HCT116 (cell line): ENCODE measurements at regions not wholly inside any gene's neighbourhood (a gene's known extent, or its start where the extent isn't known, plus 50 kb on each side); places are given as distances from the start of the nearest gene placed in this dataset.

Source experiments
- ATAC-seq: fragments of 200-7000 bp; cut with Tn5 transposase; 2 replicates; pipeline ENCODE4 v1.9.1; 2020; ENCODE audit warnings: mild to moderate bottlenecking, moderate library complexity
- BruUV-seq: library from RNA; stranded (reverse); fragments of 400-500 nt; replicated peaks from 2 replicates; lab custom pipeline; 2021; lab: Mats Ljungman, UMichigan
- CTCF ChIA-PET: fragments of 300-600 bp; sonication (Branson Sonifier 250); formaldehyde crosslinking; loops from one replicate; lab custom pipeline; 2021; ENCODE audit warnings: antibody characterized with exemption; lab: Charles Lee
- POLR2A ChIA-PET: fragments of 300-600, 350-600 bp; sonication (Branson Sonifier 250); formaldehyde crosslinking; loops from one replicate; lab custom pipeline; 2021; ENCODE audit warnings: antibody characterized with exemption; lab: Charles Lee
- RAD21 ChIA-PET, 2 experiments: fragments of 300-600 bp; sonication (Branson Sonifier 250); formaldehyde crosslinking; loops; one replicate each; lab custom pipeline; 2023; ENCODE audit warnings: low total read pairs in 2 of 2; ENCODE audit not compliant: uncharacterized antibody in 2 of 2, unreplicated experiment in 2 of 2, low non-redundant PET in 1 of 2; lab: Charles Lee
- DNase-seq: peaks from one replicate; pipeline ENCODE4 v3.0.0-alpha.2; 2010; ENCODE audit warnings: low read depth, low spot score
- H2AFZ ChIP-seq: fragments of 200-600 bp; shearing (Covaris generic), sonication (generic); 2 replicates; pipeline ENCODE4 v1.6.1; 2017; ENCODE audit warnings: low read depth, mixed run types, mixed read lengths, antibody characterized with exemption, low read length; ENCODE audit not compliant: poor library complexity, severe bottlenecking
- H3K27ac ChIP-seq: 2 replicates; pipeline ENCODE4 v1.5.1; 2012; ENCODE audit warnings: low read depth, low read length
- H3K27me3 ChIP-seq: fragments of 200-600 bp; sonication (generic); 2 replicates; pipeline ENCODE4 v1.6.1; 2016; ENCODE audit warnings: mixed run types, low read length, mixed read lengths; ENCODE audit not compliant: insufficient read depth
- H3K36me3 ChIP-seq, 2 experiments: fragments of 200-500 bp in 1 of 2; fragments of 200-600 bp in 1 of 2; sonication (Bioruptor generic) in 1 of 2; sonication (generic) in 1 of 2; 2 replicates each; pipeline versions ENCODE4 v1.5.1 to v1.6.1; 2014 to 2016; ENCODE audit warnings: low read length in 2 of 2, inconsistent platforms in 1 of 2, mixed read lengths in 1 of 2, mixed run types in 1 of 2; ENCODE audit not compliant: insufficient read depth in 2 of 2, control insufficient read depth in 1 of 2
- H3K4me1 ChIP-seq, 2 experiments: fragments of 200-600 bp in 1 of 2; sonication (generic) in 1 of 2; 2 replicates each; pipeline versions ENCODE4 v1.5.1 to v1.6.1; 2012 to 2017; ENCODE audit warnings: low read length in 2 of 2, inconsistent platforms in 1 of 2, mild to moderate bottlenecking in 1 of 2, mixed read lengths in 1 of 2, mixed run types in 1 of 2, moderate library complexity in 1 of 2; ENCODE audit not compliant: insufficient read depth in 2 of 2, control insufficient read depth in 1 of 2
- H3K4me2 ChIP-seq: fragments of 200-600 bp; sonication (generic); 2 replicates; pipeline ENCODE4 v1.6.1; 2017; ENCODE audit warnings: mixed run types, low read length, mixed read lengths
- H3K4me3 ChIP-seq, 2 experiments: fragments of 200-600 bp in 1 of 2; sonication (generic) in 1 of 2; replicated peaks in 1 of 2; 2 replicates each; pipeline ENCODE4 v1.5.1; 2011 to 2016; ENCODE audit warnings: low read length in 2 of 2, control low read depth in 1 of 2, low read depth in 1 of 2, mild to moderate bottlenecking in 1 of 2, mixed read lengths in 1 of 2, mixed run types in 1 of 2
- H3K79me2 ChIP-seq: fragments of 200-600 bp; sonication (generic); 2 replicates; pipeline ENCODE4 v1.6.1; 2017; ENCODE audit warnings: mild to moderate bottlenecking, mixed run types, low read length, moderate library complexity, mixed read lengths; ENCODE audit not compliant: insufficient read depth
- H3K9ac ChIP-seq: fragments of 200-600 bp; sonication (generic); 2 replicates; pipeline ENCODE4 v1.6.1; 2016; ENCODE audit warnings: low read length, mixed read lengths
- H3K9me2 ChIP-seq: fragments of 200-600 bp; sonication (generic), shearing (Covaris generic); 2 replicates; pipeline ENCODE4 v1.6.1; 2017; ENCODE audit warnings: mixed run types, mild to moderate bottlenecking, moderate library complexity; ENCODE audit not compliant: insufficient read depth
- H3K9me3 ChIP-seq, 2 experiments: fragments of 200-500 bp in 1 of 2; fragments of 200-600 bp in 1 of 2; sonication (Bioruptor generic) in 1 of 2; sonication (generic) in 1 of 2; 2 replicates each; pipeline ENCODE4 v1.6.1; 2014 to 2017; ENCODE audit warnings: low read length in 2 of 2, mixed read lengths in 2 of 2, inconsistent platforms in 1 of 2, low read depth in 1 of 2, mild to moderate bottlenecking in 1 of 2, mixed run types in 1 of 2, moderate library complexity in 1 of 2; ENCODE audit not compliant: control insufficient read depth in 1 of 2, insufficient read depth in 1 of 2
- H4K20me1 ChIP-seq: fragments of 200-600 bp; sonication (generic), shearing (Covaris generic); 2 replicates; pipeline ENCODE4 v1.6.1; 2017; ENCODE audit warnings: mixed run types, mild to moderate bottlenecking, moderate library complexity; ENCODE audit not compliant: insufficient read depth
- JUND ChIP-seq: IDR thresholded peaks from 2 replicates; pipeline ENCODE4 v1.6.1; 2012
- SP1 ChIP-seq: IDR thresholded peaks from 2 replicates; pipeline ENCODE4 v1.6.1; 2012; ENCODE audit warnings: low read depth
- SRF ChIP-seq: IDR thresholded peaks from 2 replicates; pipeline ENCODE4 v1.6.1; 2012; ENCODE audit warnings: low read depth
- YY1 ChIP-seq: IDR thresholded peaks from 2 replicates; pipeline ENCODE4 v1.6.1; 2011; ENCODE audit warnings: low read length, low read depth, moderate library complexity, mild to moderate bottlenecking; ENCODE audit not compliant: insufficient replicate concordance; ENCODE audit errors: extremely low read depth
- ZFX ChIP-seq: fragments of 450-650 bp; IDR thresholded peaks from 2 replicates; pipeline ENCODE4 v1.6.1; 2017
- ZNF274 ChIP-seq: fragments of 200-500 bp; sonication (Bioruptor generic); IDR thresholded peaks from 2 replicates; pipeline ENCODE4 v1.6.1; 2014; ENCODE audit warnings: mild to moderate bottlenecking, low read depth, low read length, inconsistent platforms
- intact Hi-C: fragments of 100-400 bp; cut with micrococcal nuclease; formaldehyde crosslinking; loops from 2 replicates; pipeline ENCODE4 v1.10.0; 2022
- TF ChIP-seq, protein P1 (sequence below): IDR thresholded peaks from 2 replicates; pipeline ENCODE4 v1.6.1; 2012; ENCODE audit warnings: low read depth
- TF ChIP-seq, protein P2 (sequence below), 3 experiments: fragments of 200-600 bp in 1 of 3; sonication (generic) in 1 of 3; IDR thresholded peaks in 2 of 3; conservative IDR thresholded peaks in 1 of 3; 2 replicates each; pipeline ENCODE4 v1.5.1; 2012 to 2017; ENCODE audit warnings: low read depth in 2 of 3, low read length in 2 of 3, antibody characterized with exemption in 1 of 3, borderline replicate concordance in 1 of 3, control low read depth in 1 of 3, mild to moderate bottlenecking in 1 of 3, mixed read lengths in 1 of 3, mixed run types in 1 of 3, moderate library complexity in 1 of 3; ENCODE audit not compliant: insufficient read depth in 1 of 3
- TF ChIP-seq, protein P3 (sequence below): IDR thresholded peaks from 2 replicates; pipeline ENCODE4 v1.6.1; 2012

DNA sequence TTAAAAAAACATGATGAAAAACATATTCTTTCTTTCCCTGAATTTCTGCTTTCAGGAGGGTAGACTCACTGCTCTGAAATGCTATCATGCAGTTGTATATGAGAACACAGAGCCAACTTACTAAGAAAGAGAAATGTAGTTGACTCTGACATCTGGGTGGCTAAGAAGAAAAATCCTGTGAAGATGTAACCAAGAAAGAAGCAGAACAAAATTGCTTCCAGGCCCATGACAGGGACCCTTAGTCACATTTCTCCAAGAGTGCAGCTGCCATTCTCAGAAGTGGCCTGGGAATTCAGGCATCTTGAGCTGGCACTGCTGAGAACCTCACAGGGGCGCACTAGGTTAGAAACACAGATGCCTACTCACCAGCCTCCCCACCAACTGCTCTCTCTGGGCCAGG is 73.6 kb downstream of the RPL27A start (continued):
- TF ChIP-seq, protein P1, sequence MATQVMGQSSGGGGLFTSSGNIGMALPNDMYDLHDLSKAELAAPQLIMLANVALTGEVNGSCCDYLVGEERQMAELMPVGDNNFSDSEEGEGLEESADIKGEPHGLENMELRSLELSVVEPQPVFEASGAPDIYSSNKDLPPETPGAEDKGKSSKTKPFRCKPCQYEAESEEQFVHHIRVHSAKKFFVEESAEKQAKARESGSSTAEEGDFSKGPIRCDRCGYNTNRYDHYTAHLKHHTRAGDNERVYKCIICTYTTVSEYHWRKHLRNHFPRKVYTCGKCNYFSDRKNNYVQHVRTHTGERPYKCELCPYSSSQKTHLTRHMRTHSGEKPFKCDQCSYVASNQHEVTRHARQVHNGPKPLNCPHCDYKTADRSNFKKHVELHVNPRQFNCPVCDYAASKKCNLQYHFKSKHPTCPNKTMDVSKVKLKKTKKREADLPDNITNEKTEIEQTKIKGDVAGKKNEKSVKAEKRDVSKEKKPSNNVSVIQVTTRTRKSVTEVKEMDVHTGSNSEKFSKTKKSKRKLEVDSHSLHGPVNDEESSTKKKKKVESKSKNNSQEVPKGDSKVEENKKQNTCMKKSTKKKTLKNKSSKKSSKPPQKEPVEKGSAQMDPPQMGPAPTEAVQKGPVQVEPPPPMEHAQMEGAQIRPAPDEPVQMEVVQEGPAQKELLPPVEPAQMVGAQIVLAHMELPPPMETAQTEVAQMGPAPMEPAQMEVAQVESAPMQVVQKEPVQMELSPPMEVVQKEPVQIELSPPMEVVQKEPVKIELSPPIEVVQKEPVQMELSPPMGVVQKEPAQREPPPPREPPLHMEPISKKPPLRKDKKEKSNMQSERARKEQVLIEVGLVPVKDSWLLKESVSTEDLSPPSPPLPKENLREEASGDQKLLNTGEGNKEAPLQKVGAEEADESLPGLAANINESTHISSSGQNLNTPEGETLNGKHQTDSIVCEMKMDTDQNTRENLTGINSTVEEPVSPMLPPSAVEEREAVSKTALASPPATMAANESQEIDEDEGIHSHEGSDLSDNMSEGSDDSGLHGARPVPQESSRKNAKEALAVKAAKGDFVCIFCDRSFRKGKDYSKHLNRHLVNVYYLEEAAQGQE: no peak
- TF ChIP-seq SP1 (no peak), JUND (no peak), ZFX (no peak), ZNF274 (no peak)

DNA sequence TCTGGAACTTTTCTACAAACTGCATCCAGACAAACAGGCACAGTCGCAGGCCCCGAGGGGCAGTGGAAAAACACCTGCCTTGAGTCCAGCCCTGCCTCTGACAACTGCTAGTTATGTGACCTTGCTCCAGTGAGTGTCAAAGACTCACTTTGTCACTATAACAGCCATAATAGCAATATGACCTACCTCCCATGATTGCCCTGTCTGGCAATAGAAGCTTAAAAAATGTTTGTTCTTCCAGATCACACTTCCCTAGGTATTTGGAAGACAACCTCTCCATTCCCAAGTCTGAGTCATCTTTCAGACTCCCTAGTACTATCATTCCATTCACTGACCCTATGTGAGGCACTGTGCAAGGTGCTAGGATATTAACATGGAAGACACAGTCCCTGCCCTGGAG is 74.5 kb downstream of the RPL27A start:
- no peaks in the 10 kb centered on the region for H3K9me2 ChIP-seq
- ChIA-PET RAD21 (no interaction called here), CTCF (no interaction called here), POLR2A (interaction anchor here (1.1 kb wide), 1 partner anchor 12 kb away, joined by 3 read pairs; no protein-coding TSS in a partner anchor)
- peaks cover 0 to 13% of the 10 kb centered on the region in 2 experiments; a peak in 2 of 4 replicates for H3K4me1 ChIP-seq
- no peaks in the 10 kb centered on the region for H3K36me3 ChIP-seq
- no peaks in the 10 kb centered on the region for H3K79me2 ChIP-seq
- no peak overlapping the region for H2AFZ ChIP-seq
- H3K9me3 ChIP-seq: no peaks in the 10 kb centered on the region
- H3K27me3 ChIP-seq: no peaks in the 10 kb centered on the region
- H3K9ac ChIP-seq: no peak overlapping the region
- BruUV-seq: no TSS peak
- no peak overlapping the region for H3K27ac ChIP-seq
- H3K4me2 ChIP-seq: peak overlapping the region; percentile 12; the same call in 1 of the 2 replicates
- intact Hi-C loops: no loop called here
- ATAC-seq (peak; percentile 63; the same call in 1 of the 2 replicates), DNase-seq (no peak)
- H3K4me3 ChIP-seq: no peak overlapping the region
- TF ChIP-seq JUND: no peak
- TF ChIP-seq, protein P2, sequence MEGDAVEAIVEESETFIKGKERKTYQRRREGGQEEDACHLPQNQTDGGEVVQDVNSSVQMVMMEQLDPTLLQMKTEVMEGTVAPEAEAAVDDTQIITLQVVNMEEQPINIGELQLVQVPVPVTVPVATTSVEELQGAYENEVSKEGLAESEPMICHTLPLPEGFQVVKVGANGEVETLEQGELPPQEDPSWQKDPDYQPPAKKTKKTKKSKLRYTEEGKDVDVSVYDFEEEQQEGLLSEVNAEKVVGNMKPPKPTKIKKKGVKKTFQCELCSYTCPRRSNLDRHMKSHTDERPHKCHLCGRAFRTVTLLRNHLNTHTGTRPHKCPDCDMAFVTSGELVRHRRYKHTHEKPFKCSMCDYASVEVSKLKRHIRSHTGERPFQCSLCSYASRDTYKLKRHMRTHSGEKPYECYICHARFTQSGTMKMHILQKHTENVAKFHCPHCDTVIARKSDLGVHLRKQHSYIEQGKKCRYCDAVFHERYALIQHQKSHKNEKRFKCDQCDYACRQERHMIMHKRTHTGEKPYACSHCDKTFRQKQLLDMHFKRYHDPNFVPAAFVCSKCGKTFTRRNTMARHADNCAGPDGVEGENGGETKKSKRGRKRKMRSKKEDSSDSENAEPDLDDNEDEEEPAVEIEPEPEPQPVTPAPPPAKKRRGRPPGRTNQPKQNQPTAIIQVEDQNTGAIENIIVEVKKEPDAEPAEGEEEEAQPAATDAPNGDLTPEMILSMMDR (IDR thresholded peaks at IDR 0.05 in 2 of 3, conservative IDR thresholded peaks at IDR 0.05 in 1 of 3; ENCODE audit: borderline replicate concordance in 1 of 3, insufficient read depth in 1 of 3, low read depth in 2 of 3, low read length in 2 of 3): no peak
- TF ChIP-seq SP1: no peak
- TF ChIP-seq YY1: no peak
- no peak for TF ChIP-seq SRF
- TF ChIP-seq, protein P3, sequence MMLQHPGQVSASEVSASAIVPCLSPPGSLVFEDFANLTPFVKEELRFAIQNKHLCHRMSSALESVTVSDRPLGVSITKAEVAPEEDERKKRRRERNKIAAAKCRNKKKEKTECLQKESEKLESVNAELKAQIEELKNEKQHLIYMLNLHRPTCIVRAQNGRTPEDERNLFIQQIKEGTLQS: no peak
- no peaks in the 10 kb centered on the region for H4K20me1 ChIP-seq
